NT2/D1 (cell line): ENCODE measurements at regions not wholly inside any gene's neighbourhood (a gene's known extent, or its start where the extent isn't known, plus 50 kb on each side); places are given as distances from the start of the nearest gene placed in this dataset.

Source experiments
- DNase-seq: peaks from one replicate; pipeline ENCODE4 v3.0.0-alpha.2; 2011; ENCODE audit warnings: low read depth, low spot score
- H3K27me3 ChIP-seq: 2 replicates; pipeline ENCODE4 v1.6.0; 2011; ENCODE audit warnings: mild to moderate bottlenecking; ENCODE audit not compliant: insufficient read length, insufficient read depth
- H3K36me3 ChIP-seq: 2 replicates; pipeline ENCODE4 v1.6.1; 2011; ENCODE audit warnings: mild to moderate bottlenecking, low read length, mixed read lengths; ENCODE audit not compliant: insufficient read depth, insufficient read length
- H3K4me1 ChIP-seq: 2 replicates; pipeline ENCODE4 v1.5.1; 2011; ENCODE audit not compliant: insufficient read depth, insufficient read length
- H3K4me3 ChIP-seq: 2 replicates; pipeline ENCODE4 v1.5.1; 2011; ENCODE audit warnings: low read depth; ENCODE audit not compliant: insufficient read length
- H3K9ac ChIP-seq: 2 replicates; pipeline ENCODE4 v1.6.0; 2011; ENCODE audit warnings: low read depth; ENCODE audit not compliant: insufficient read length
- H3K9me3 ChIP-seq: 2 replicates; pipeline ENCODE4 v1.5.1; 2011; ENCODE audit warnings: mild to moderate bottlenecking, low read length; ENCODE audit not compliant: insufficient read depth
- SUZ12 ChIP-seq: IDR thresholded peaks from 2 replicates; pipeline ENCODE4 v1.6.1; 2011; ENCODE audit not compliant: insufficient read length, insufficient read depth; ENCODE audit errors: extremely low read depth
- YY1 ChIP-seq: IDR thresholded peaks from 2 replicates; pipeline ENCODE4 v1.6.1; 2011; ENCODE audit not compliant: insufficient read length, insufficient read depth
- ZNF274 ChIP-seq: IDR thresholded peaks from 2 replicates; pipeline ENCODE4 v1.6.1; 2011; ENCODE audit warnings: mild to moderate bottlenecking, low read depth, low read length

DNA sequence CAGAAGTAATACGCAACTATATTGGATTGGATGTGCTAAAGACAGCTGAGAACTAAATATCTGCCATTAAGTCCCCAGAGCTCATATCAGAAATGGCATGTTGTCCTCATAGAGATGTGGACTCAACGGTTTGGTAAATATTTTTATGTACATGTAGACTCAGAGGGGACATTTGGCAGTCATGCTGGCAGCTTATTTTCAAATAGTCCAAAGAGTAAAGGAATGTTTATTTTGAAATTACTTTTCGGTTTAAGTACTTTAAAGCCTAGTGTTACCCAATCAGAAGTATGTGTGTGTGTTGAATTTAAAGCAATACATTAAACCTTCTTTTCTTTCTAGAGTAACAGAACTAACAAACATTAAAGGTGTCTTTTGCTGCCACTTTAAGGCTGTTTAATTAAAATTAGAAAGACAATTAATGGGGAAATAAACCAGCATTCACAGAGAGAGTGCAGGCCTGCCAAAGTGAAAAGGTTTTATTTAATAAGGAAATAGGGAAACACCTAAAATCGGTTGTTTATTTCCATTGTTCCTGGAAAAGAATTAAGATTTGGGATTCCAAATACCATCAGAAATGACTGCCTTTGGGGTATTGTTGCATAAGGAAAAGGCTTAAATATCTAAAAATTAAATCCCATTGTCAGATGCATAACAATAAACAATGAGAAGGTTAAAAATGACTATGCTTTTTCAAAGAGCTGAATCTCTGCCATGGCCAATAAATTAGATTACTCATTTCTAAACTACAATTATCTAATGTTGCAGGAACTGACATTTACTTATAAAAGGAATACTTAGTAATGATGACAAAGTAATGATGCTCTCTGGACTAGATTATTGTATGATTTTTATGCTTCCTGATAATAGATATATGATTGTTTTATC, 113.4 kb upstream of the AHR start:
- Histone ChIP-seq H3K36me3 (no peaks in the 10 kb centered on the region), H3K4me1 (no peaks in the 10 kb centered on the region), H3K27me3 (no peaks in the 10 kb centered on the region), H3K9me3 (no peaks in the 10 kb centered on the region), H3K4me3 (no peak overlapping the region), H3K9ac (no peak overlapping the region)
- DNase-seq = no peak
- no peak for TF ChIP-seq ZNF274
- no peak for TF ChIP-seq SUZ12
- no peak for TF ChIP-seq YY1

DNA sequence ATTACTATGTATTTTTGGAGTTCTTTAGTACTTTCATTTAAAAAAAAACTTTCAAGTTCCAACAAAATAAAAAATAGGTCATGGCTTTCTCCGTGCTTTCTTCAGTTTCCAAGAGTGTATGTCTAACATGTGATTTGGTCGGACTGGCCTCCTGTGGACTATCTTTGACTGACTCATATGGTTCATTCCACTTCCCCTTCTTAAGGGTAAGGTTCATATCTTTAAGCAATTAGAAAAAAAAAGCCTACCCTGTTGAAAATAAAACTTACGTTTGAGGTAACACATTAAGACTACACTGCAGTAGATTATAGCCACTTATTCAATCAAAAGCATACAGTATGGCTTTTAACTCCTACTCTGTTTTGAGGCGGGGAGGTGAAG, 112.8 kb upstream of the AHR start:
- no peaks in the 10 kb centered on the region for H3K4me1 ChIP-seq
- no peaks in the 10 kb centered on the region for H3K27me3 ChIP-seq
- no peaks in the 10 kb centered on the region for H3K9me3 ChIP-seq
- DNase-seq = no peak
- H3K36me3 ChIP-seq = no peaks in the 10 kb centered on the region
- no peak overlapping the region for H3K4me3 ChIP-seq
- H3K9ac ChIP-seq = no peak overlapping the region
- TF ChIP-seq ZNF274 (no peak), YY1 (no peak), SUZ12 (no peak)

DNA sequence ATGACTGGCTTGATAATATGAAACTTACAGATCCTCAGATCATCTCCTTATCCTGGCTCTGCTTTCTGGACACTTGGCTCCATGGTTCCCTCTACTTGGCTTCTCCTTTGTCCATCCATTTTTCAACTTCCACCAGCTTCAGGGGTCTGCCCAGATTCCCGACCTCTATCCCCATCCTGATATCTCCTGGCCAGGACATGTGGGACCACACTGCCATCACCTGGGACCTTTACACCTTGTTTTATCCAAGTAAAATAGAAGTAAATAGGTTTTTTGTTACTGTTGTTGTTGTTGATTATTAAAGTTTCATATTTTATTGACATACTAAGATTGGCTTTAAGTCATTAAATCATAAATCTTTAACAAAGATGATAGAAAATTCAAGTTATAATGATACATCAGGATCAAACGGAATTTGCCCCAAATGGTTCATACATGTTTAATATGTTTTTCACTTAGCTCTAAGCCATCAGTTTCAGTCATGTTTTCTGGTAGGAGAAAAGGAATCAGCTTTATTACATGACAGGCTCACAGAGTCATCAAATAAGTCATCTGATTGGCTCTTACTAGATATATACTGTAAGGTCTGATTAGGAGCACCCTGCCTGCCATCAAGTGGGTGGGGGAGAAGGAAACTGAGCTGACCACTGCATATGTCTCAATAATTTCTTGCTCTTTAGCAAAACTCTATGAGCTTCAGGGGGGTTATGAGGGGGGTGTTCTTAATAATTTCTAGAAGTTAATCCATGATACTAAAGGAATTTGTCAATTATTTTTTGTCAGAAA, 111.5 kb upstream of the AHR start:
- H3K36me3 ChIP-seq = no peaks in the 10 kb centered on the region
- DNase-seq = no peak
- TF ChIP-seq SUZ12 = no peak
- no peaks in the 10 kb centered on the region for H3K9me3 ChIP-seq
- no peak overlapping the region for H3K9ac ChIP-seq
- no peaks in the 10 kb centered on the region for H3K27me3 ChIP-seq
- no peaks in the 10 kb centered on the region for H3K4me1 ChIP-seq
- H3K4me3 ChIP-seq = no peak overlapping the region

DNA sequence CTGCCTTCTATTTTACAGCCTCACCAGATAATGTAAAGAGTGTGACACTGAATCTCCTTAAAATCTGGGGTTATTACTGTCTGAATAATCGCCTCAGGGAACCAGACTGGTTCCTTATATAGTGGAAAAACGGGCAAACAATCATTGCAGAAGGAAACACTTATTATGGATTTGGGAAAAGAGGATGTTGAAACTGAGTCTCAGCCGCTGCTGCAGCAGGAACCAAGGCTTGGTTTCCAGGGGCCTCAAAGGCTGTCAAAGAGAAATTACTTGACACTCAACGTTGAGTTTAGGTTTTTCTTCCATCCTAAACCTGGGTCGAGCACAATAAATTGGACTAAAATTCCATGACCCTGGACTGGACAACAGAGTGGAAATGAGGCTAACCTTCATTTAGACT, 103.8 kb upstream of the AHR start:
- Histone ChIP-seq H3K36me3 (no peaks in the 10 kb centered on the region), H3K4me1 (no peaks in the 10 kb centered on the region), H3K9ac (no peak overlapping the region), H3K9me3 (no peaks in the 10 kb centered on the region), H3K4me3 (no peak overlapping the region), H3K27me3 (no peaks in the 10 kb centered on the region)
- DNase-seq = no peak
- no peak for TF ChIP-seq YY1
- TF ChIP-seq SUZ12 = no peak
- TF ChIP-seq ZNF274 = no peak

DNA sequence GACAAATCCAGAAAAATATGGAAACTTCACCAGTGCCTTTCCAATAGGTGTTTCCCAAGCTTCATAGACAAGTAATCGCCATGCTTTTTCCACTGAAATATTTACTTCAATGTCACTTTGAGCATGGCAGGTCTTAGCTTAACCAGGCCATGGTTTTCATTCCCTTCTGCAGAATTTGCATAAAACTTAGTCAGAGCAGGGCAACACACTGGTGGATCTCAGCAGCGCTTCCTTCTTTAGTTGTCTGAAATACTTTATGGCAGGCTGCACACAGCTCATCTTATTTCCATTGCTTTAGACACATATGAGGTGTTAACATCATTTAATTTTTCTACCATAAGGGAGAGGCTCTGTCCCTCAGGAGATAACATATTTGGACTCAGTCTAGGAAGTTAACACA, 102.9 kb upstream of the AHR start:
- Histone ChIP-seq H3K36me3 (no peaks in the 10 kb centered on the region), H3K9ac (no peak overlapping the region), H3K27me3 (no peaks in the 10 kb centered on the region), H3K9me3 (no peaks in the 10 kb centered on the region), H3K4me1 (no peaks in the 10 kb centered on the region), H3K4me3 (no peak overlapping the region)
- TF ChIP-seq YY1 (no peak), ZNF274 (no peak), SUZ12 (no peak)
- no peak for DNase-seq

DNA sequence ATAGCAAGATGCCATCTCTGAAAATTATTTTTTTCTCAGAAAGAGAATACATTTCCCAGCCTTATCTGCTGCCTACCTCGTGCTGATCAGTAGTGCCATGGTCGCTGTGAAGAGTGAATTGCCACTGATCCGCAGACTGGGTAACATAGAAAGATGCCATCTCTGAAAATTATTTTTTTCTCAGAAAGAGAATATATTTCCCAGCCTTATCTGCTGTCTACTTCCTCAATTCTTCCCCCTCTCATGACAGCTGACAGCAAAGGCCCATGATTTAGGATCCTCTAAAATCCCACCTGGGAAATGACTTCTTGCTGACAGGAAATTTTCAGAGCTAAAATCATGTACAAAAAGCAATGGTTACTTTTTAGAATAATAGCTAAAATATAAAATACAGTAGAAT, 92.5 kb upstream of the AHR start:
- no peak overlapping the region for H3K4me3 ChIP-seq
- no peaks in the 10 kb centered on the region for H3K9me3 ChIP-seq
- H3K4me1 ChIP-seq = no peaks in the 10 kb centered on the region
- H3K36me3 ChIP-seq = no peaks in the 10 kb centered on the region
- no peak overlapping the region for H3K9ac ChIP-seq
- TF ChIP-seq SUZ12 = no peak
- no peak for TF ChIP-seq ZNF274
- TF ChIP-seq YY1 = no peak
- no peaks in the 10 kb centered on the region for H3K27me3 ChIP-seq
- no peak for DNase-seq

DNA sequence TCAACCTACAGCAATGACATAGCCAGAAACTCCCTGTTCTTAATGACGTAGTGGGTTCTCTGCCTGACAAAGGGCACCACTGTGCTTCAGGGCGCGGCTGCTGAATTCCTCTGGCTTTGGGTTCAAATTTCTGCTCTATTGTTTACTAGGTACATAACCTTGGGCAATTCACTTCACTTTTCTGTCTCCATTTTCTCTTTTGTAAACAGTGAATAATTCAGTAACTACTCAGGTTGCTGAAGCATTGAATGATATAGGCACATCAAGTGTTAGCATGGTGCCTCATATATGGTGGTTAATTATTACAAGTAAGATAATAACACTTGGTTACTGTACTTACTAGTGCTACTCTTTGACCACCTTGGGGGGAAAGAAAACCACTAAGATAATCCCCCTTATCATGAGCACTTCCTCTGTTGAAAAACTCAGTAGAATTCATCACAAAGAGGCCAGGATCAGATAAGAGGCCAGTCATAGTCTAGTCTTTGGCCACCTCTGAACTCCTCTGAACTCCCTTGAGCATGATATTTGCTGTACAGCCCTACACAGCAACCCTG, 92.0 kb upstream of the AHR start:
- no peak for TF ChIP-seq YY1
- TF ChIP-seq ZNF274 = no peak
- TF ChIP-seq SUZ12 = no peak
- Histone ChIP-seq H3K4me1 (no peaks in the 10 kb centered on the region), H3K9ac (no peak overlapping the region), H3K4me3 (no peak overlapping the region), H3K27me3 (no peaks in the 10 kb centered on the region), H3K9me3 (no peaks in the 10 kb centered on the region), H3K36me3 (no peaks in the 10 kb centered on the region)
- DNase-seq = no peak

DNA sequence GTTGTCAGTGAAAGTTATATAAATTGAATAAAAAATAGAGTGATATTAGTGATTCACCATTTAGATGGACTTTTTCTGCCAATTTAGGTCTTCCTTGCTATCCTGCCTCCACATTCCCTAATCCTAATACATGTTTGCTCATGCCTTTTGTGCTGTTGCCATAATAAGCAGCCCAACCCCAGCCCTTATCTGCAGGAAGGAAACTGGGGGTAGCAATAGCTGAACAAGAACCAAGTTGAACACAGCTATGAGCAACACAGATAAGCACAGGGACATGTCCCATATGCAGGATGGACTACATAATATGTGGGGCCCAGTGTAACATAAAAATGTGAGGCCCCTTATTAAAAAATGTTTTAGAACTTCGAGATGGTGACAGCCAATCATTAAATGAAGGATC, 91.2 kb upstream of the AHR start:
- no peak for DNase-seq
- no peak overlapping the region for H3K4me3 ChIP-seq
- H3K4me1 ChIP-seq = no peaks in the 10 kb centered on the region
- no peaks in the 10 kb centered on the region for H3K27me3 ChIP-seq
- TF ChIP-seq ZNF274 = no peak
- TF ChIP-seq YY1 = no peak
- TF ChIP-seq SUZ12 = no peak
- no peak overlapping the region for H3K9ac ChIP-seq
- H3K9me3 ChIP-seq = no peaks in the 10 kb centered on the region
- H3K36me3 ChIP-seq = no peaks in the 10 kb centered on the region
